GM19452 (cell line): ENCODE measurements at regions not wholly inside any gene's neighbourhood (a gene's known extent, or its start where the extent isn't known, plus 50 kb on each side); places are given as distances from the start of the nearest gene placed in this dataset.
A peak's percentile ranks its signal among the peaks of the same experiment; 100 is the strongest.
"Not testable (repeated sequence)": the region's sequence is repeated elsewhere in the genome, so short reads cannot be mapped to it uniquely, and the experiment has no call there.

Experiments
- ATAC-seq: cut with Tn5 transposase; IDR thresholded peaks from one replicate; pipeline ENCODE4 v1.9.1; 2021; ENCODE audit not compliant: unreplicated experiment

DNA sequence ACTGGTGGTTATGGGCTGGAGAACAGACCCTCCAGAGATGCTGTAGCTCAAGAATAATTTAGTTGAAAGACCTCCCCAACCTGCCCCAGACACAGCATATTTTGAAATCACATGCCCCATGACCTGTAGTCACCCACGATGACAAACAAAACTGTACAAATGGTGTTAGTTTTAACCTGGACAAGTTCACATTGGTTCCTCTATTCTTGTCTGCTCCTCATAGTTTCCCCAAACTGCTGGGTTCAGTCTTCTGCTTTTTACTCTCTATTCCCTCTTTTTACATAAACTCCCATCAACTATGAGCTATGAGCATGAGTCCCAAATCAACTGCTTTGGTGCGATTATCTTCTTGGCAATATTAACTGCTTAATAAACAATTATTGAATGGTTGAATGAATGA is 365.3 kb upstream of the CLINT1 start:
- no peak for ATAC-seq

- ATAC-seq, result no peak
Measured at GRCh38 chr5:158223054-158223600, 364.2 kb upstream of the CLINT1 start.

DNA sequence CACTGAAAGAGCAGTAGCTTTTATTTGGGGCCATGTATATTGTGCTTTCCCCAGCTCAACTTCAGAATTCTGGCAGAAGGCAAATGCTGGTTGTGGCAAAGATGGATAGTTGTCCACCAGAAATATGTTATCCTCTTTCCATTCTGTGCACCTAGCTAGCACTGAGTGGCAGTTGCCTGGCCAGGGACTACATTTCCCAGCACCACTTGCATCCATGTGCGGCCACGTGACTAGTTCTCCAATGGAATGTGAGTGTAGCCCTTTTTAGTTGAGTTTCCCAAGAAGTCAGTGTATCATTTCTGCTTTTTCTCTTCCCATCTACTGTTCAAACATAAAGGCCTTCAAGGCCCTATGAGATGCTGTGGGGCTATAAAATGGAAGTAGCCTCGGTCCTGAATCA is 354.0 kb upstream of the CLINT1 start:
- no peak for ATAC-seq

DNA sequence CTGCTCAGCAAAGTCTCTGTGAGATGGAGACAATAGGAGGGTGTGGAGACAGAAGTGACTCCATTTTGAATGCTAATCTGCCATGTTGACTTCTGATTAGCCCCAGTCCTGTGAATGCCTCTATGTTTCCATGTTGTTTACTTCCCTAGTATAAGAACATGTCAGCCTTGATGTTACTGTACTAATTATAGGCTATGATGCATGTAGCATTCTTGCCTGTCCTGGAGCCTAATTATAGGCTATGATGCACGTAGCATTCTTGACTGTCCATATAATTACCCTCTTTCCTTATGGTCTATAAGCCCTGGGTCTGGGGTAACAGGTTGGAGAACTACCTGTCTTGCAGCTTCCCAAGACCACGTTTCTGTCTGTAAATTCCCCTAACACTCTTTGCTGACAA is 353.3 kb upstream of the CLINT1 start:
- no peak for ATAC-seq

DNA sequence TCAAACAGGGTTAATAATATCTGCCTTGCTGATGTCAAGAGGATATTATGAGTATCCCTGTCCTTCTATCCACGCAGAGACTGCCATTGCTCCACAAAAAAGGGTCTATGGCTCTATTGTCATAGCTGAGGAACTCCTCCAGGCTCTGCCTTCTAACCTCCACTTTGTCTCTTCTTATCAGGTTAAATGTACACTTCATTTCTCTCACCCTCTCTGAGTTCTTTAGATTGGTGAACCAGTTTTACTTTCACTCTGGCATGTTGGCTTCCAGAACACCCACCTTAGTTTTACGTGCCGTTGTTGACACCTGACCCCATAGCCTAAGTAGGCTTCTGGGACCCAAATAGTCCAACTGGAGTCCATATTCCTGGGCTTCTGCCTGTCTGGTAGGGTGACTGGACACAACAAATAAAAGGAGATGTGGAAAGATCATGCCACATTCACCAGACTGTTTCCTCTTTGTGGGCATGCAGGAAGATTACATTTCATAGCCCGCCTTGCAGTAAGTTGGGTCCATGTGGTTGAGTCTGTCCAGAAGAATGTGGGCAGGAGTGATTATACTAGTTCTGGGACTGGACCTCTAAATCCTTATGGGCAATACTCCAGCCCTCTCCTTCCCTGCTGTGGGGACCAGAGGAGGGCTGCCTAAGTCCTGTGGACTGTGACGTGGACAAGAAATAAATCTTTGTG is 350.4 kb upstream of the CLINT1 start:
- ATAC-seq, result no peak

- no peak for ATAC-seq
Measured at GRCh38 chr5:158207733-158208132, 348.8 kb upstream of the CLINT1 start.

DNA sequence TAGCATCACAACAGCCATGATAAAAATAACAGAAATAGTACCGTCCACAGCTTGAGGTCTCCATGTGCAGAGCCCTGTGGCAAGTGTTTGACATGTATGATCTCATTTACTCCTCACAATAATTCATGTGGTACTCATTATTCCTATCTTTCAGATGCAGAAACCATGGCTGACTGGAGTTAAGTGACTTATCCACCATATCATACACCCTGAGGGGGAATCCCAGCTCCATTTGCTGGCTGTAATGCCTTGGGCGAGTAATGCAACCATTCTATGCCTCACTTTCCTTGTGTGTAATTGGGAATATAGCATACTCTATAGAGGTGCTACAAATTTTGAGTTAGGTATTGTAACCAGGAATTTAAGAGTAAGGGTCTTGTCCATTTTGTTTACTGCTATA is 347.0 kb upstream of the CLINT1 start:
- ATAC-seq, result no peak

GRCh38 chr5:158203261-158203660 is 344.3 kb upstream of the CLINT1 start:
- no peak for ATAC-seq

- ATAC-seq, result no peak
Measured at GRCh38 chr5:158202801-158203200, 343.9 kb upstream of the CLINT1 start.

DNA sequence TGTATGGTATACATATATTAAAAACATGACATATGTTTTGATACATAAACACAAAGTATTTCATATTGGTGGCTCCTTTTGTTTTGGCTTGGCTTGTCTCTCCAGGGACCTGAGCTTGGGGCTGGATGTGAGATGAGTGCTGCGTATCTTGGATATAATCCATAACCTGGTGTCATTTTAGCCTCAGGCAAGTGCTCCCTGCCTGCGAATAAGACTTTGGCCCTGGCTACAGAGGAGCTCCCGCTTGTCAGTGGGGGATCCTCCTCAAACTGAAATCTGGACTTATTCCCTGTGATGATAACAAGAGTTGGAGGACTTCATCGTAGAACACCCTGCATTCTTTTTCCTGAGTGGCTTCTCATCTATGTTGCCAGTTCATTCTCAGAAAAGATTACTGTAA is 341.7 kb upstream of the CLINT1 start:
- no peak for ATAC-seq

DNA sequence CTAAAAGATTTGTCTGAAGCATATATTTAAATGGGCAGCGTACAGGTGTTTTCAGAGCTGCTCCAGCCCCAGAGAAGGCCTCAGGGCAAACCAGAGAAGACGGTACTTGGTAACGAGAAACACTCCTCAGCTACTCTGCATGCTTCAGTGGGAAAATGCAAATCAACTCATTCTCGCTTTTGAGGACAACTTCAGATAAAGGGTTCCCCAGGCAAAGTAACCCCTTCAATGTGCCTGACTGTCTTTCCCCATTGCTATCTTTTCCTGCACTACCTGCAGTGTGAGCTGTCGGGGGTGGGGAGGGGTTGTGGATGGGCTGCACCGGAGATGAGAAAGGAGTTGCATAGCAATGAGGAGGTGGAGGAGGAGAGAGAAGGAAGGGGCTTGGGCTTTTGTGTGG is 339.7 kb upstream of the CLINT1 start:
- ATAC-seq, result peak; percentile 96

DNA sequence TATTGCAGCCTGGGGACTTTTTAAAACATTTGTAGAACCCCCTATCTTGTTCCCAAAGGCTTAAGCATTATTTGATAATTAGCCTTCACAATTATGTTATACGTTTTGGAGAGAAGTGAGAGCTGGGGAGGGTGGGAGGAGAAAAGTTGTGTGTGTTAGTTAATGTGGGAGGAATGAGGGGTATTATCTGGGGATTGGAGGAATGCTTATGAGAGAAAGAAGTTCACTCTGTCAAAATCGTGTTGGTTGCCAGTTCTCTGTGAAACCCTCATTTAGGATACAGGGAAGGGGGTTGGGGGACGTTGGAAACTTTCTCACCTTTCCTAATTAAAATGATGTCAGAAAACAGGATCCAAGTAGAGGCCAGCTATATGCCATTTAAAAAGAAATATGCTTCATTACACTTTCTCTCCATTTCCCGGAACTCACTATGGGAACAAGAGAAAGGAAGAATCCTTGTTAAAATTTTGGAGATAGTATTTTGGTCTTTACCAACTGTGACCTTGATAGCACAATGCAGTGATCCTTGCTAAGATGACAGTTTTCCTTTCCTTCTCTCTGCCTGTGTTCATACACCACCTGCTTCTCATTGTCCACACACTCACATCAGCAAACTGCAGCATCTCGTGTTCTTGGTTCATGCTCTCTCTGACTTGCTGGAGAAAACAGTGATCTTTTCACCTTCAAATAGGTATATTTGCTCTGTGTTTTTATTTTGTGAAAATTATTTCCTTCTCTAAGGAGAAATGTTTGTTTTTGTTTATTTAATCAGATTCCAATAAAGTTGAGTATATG is 336.7 kb upstream of the CLINT1 start:
- no peak for ATAC-seq

DNA sequence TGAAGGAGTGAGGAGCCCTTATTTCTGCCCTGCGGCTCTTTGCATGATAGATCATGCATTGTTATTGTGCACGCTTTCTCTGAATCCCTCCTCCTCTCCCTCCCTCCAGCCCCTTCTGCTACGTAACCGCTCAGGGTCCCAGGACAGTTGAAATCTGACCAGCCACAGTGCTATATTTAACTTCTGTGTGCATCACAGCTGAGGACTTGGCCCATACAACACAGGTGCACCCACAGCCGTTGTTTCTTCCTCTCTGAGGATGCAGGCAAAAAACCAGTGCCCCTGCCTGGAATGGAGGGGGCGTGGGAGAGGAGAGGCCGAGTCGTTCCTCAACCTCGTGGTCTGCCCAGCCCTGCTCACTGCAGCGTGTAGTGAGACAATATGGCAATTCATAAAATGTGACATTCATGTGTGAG is 335.6 kb upstream of the CLINT1 start:
- no peak for ATAC-seq

DNA sequence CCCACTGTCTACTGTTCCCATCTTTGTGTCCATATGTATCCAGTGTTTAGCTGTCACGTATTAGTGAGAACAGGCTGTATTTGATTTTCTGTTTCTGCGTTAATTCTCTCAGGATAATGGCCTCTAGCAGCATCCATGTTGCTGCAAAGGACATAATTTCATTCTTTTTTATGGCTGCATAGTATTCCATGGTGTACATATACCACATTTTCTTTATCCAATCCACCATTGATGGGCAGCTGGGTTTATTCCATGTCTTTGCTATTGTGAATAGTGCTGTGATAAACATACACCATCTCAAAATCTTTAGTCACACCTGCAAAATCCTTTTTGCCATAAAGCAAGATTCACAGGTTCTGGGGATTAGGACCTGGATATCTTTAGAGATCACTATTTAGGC is 334.4 kb upstream of the CLINT1 start:
- not testable (repeated sequence) for ATAC-seq

DNA sequence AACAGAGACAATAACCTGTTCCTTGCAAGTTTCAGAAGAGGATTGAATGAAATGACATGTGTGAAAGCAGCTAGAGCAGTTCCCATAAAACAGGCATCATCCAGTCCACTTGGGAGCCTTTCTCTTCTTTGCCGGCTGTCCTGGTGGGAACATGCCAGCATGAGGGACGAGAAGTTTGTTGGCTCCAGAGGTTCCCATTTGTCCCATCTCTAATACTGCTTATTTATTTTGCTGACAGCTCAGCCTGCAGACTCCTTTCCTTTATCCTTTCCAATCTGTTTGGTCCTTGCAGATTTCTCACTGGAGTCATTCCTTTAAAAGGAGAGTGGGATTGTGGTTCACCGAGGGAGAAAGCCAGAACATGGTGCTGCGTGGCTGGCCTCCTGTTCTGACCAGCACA is 321.5 kb upstream of the CLINT1 start:
- no peak for ATAC-seq

DNA sequence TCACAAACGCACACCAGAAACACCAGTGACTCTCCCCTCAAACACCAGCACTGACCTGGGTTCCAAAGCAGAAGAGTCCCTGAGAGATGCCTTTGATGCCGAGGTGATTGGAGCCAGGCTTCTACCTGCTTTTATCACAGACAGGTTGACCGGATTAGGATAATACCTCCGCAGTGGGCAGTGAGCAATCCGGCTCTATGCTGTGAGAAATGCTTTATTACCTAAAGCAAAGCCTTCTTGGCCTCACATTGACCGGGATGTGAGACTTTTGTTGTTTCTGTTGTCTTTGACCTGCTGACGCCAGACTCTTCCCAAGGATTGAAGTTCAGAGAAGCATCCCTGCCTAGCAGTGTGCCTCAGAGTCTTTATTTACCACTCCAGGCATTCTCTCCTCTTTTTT is 320.3 kb upstream of the CLINT1 start:
- no peak for ATAC-seq

GRCh38 chr5:158178535-158178934 is 319.6 kb upstream of the CLINT1 start:
- ATAC-seq, result no peak

DNA sequence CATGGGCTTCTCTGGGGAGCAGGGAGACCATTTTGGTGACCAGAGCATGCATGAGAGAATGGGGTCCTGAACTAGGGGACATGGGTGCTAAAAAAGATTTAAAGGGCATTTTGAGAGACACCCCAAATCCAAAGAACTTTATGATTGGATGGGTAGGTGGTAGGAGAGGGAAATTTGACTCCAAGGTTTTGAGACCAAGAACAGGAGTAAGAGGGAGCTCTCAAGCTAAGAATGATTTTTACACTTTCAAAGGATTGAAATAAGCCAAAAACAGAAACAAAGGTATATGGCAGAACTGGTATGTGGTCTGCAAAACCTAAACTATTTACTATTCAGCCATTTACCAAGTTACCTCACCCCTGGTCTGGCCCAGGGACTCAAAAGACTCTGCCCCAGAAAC is 318.2 kb upstream of the CLINT1 start:
- ATAC-seq, result no peak

DNA sequence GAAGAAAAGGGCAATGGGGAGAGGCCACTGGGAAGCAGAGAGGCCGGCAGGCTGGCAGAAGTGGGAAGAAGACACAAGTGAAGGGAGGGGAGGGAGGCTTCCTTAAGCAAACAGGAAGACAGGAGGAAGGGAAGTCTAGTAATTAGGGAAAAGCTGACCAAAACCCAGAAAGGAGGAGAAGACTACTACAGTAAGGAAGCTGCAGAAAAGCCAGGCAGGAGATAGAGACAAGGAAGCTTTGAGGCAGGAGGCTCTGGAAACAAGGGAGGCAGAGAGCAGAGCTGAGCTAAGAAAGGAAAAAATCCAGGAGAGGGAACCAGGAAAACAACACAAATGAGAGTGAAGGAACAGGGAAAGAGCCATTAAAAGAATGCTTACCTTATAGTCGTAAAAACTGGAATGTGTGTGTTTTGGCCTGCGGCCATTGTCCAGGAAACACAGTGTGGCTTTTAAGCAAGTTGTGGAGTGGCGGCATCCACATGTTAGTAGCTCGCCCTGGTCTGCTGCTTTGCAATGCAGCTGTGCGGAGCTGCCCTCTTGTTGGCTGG is 317.1 kb upstream of the CLINT1 start:
- no peak for ATAC-seq

- ATAC-seq, result no peak
Measured at GRCh38 chr5:158174918-158175851, 316.2 kb upstream of the CLINT1 start.

DNA sequence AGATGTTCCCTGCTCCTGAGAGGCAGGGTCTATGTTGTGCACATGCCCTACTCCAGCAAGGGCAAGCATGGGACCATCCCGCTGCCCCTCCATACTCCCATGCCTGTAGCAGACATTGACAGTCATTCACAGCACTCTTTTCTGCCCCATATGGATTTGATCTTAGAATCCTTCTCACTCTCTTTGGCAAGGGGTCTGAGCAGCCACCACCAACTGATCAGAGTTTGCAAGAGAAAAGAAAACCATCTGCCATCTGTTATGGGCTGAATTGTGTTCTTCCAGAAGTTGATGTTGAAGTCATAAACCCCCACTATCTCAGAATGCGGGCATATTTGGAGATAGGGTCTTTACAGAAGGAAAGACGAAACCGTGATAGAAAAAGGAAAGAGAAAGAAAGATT is 315.1 kb upstream of the CLINT1 start:
- no peak for ATAC-seq
